ENCODE measurements at regions not wholly inside any gene's neighbourhood (a gene's known extent, or its start where the extent isn't known, plus 50 kb on each side); places are given as distances from the start of the nearest gene placed in this dataset.

DNA sequence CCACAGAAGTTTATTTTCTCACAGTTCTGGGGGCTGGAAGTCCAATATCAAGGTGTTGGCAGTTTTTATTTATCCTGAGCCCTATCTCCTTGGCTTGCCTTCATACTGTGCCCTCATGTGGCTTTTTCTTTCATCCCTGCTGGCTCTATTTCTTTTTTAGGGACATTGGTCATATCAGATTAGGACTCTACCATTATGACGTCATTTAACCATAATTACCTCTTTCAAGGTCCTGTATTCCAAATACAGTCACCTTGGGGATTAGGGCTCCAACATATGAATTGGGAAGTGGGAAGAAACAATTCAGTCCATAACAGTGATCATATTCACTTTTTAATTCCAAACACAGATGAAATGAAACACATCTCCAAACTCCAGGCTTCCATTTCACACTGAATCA lies 286.0 kb downstream of the SUCLG1 start:
- no peak for TF ChIP-seq POLR2A (IDR thresholded peaks at IDR 0.05)
- TF ChIP-seq, protein P1, sequence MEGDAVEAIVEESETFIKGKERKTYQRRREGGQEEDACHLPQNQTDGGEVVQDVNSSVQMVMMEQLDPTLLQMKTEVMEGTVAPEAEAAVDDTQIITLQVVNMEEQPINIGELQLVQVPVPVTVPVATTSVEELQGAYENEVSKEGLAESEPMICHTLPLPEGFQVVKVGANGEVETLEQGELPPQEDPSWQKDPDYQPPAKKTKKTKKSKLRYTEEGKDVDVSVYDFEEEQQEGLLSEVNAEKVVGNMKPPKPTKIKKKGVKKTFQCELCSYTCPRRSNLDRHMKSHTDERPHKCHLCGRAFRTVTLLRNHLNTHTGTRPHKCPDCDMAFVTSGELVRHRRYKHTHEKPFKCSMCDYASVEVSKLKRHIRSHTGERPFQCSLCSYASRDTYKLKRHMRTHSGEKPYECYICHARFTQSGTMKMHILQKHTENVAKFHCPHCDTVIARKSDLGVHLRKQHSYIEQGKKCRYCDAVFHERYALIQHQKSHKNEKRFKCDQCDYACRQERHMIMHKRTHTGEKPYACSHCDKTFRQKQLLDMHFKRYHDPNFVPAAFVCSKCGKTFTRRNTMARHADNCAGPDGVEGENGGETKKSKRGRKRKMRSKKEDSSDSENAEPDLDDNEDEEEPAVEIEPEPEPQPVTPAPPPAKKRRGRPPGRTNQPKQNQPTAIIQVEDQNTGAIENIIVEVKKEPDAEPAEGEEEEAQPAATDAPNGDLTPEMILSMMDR (IDR thresholded peaks at IDR 0.05): no peak
